ENCODE measurements at regions not wholly inside any gene's neighbourhood (a gene's known extent, or its start where the extent isn't known, plus 50 kb on each side); places are given as distances from the start of the nearest gene placed in this dataset.

GRCh38 chr12:123075087-123075645, 75.7 kb downstream of the PITPNM2 start:
- Histone ChIP-seq H2AFZ (ENCODE audit: low read depth, low read length) (no peak overlapping the region), H3K36me3 (ENCODE audit: insufficient read depth, low read length) (no peaks in the 10 kb centered on the region), H3K27ac (ENCODE audit: low read length) (no peak overlapping the region)

GRCh38 chr12:123073962-123074801, 76.7 kb downstream of the PITPNM2 start:
- no peaks in the 10 kb centered on the region for H3K36me3 ChIP-seq (ENCODE audit: insufficient read depth, low read length)
- H2AFZ ChIP-seq (ENCODE audit: low read depth, low read length): no peak overlapping the region
- no peak overlapping the region for H3K9ac ChIP-seq (ENCODE audit: low read length)
- no peak overlapping the region for H3K27ac ChIP-seq (ENCODE audit: low read length)
- H3F3A ChIP-seq (ENCODE audit: insufficient read depth, low read length, poor library complexity, severe bottlenecking): no peaks in the 10 kb centered on the region
- no peaks in the 10 kb centered on the region for H3K9me2 ChIP-seq (ENCODE audit: insufficient read depth, low read length)
- no peaks in the 10 kb centered on the region for H3K27me3 ChIP-seq (ENCODE audit: insufficient read depth, low read depth, low read length)
- H3K4me3 ChIP-seq (ENCODE audit: low read length): no peak overlapping the region
- H4K20me1 ChIP-seq (ENCODE audit: insufficient read depth): no peaks in the 10 kb centered on the region
- H3K79me2 ChIP-seq (replicated peaks; ENCODE audit: insufficient read depth, low read length): no peaks in the 10 kb centered on the region
- TF ChIP-seq MXI1 (conservative IDR thresholded peaks at IDR 0.05; ENCODE audit: poor library complexity, severe bottlenecking) (no peak), EZH2 (IDR thresholded peaks at IDR 0.05; ENCODE audit: borderline replicate concordance, insufficient read depth, low read length, poor library complexity, severe bottlenecking) (no peak), RAD21 (conservative IDR thresholded peaks at IDR 0.05) (no peak), SMC3 (conservative IDR thresholded peaks at IDR 0.05; ENCODE audit: poor library complexity) (no peak), TAF1 (IDR thresholded peaks at IDR 0.05; ENCODE audit: low read depth) (no peak), EP300 (conservative IDR thresholded peaks at IDR 0.05; ENCODE audit: poor library complexity, severe bottlenecking) (no peak), POLR2AphosphoS5 (IDR thresholded peaks at IDR 0.05) (no peak), CTCF (IDR thresholded peaks at IDR 0.05; ENCODE audit: poor library complexity, severe bottlenecking) (no peak), REST (IDR thresholded peaks at IDR 0.05; ENCODE audit: borderline replicate concordance) (no peak)
- H3K4me2 ChIP-seq (ENCODE audit: low read length): no peak overlapping the region
- H3K9me3 ChIP-seq (ENCODE audit: low read length): no peaks in the 10 kb centered on the region

More at GRCh38 chr12:123075087-123075645, 75.7 kb downstream of the PITPNM2 start:
- no peaks in the 10 kb centered on the region for H3K9me3 ChIP-seq (ENCODE audit: low read length)
- H3K4me2 ChIP-seq (ENCODE audit: low read length): no peak overlapping the region
- no peaks in the 10 kb centered on the region for H3K79me2 ChIP-seq (replicated peaks; ENCODE audit: insufficient read depth, low read length)
- no peaks in the 10 kb centered on the region for H4K20me1 ChIP-seq (ENCODE audit: insufficient read depth)
- no peaks in the 10 kb centered on the region for H3K9me2 ChIP-seq (ENCODE audit: insufficient read depth, low read length)
- H3F3A ChIP-seq (ENCODE audit: insufficient read depth, low read length, poor library complexity, severe bottlenecking): no peaks in the 10 kb centered on the region
- no peak overlapping the region for H3K4me3 ChIP-seq (ENCODE audit: low read length)
- no peak overlapping the region for H3K9ac ChIP-seq (ENCODE audit: low read length)
- no peak for TF ChIP-seq MXI1 (conservative IDR thresholded peaks at IDR 0.05; ENCODE audit: poor library complexity, severe bottlenecking)
- no peak for TF ChIP-seq EP300 (conservative IDR thresholded peaks at IDR 0.05; ENCODE audit: poor library complexity, severe bottlenecking)
- no peak for TF ChIP-seq SMC3 (conservative IDR thresholded peaks at IDR 0.05; ENCODE audit: poor library complexity)
- no peak for TF ChIP-seq TAF1 (IDR thresholded peaks at IDR 0.05; ENCODE audit: low read depth)
- TF ChIP-seq EZH2 (IDR thresholded peaks at IDR 0.05; ENCODE audit: borderline replicate concordance, insufficient read depth, low read length, poor library complexity, severe bottlenecking): no peak
- no peak for TF ChIP-seq REST (IDR thresholded peaks at IDR 0.05; ENCODE audit: borderline replicate concordance)
- H3K27me3 ChIP-seq (ENCODE audit: insufficient read depth, low read depth, low read length): no peaks in the 10 kb centered on the region
